Medulla oblongata (tissue), 1 donor: ENCODE measurements at regions not wholly inside any gene's neighbourhood (a gene's known extent, or its start where the extent isn't known, plus 50 kb on each side); places are given as distances from the start of the nearest gene placed in this dataset.

ENCODE experiments used
- DNase-seq: peaks from one replicate; pipeline ENCODE4 v3.0.0-alpha.2; 2015; ENCODE audit errors: extremely low spot score

GRCh38 chr5:120228262-120229031, 235.7 kb upstream of the PRR16 start:
- DNase-seq = no peak

GRCh38 chr5:120229036-120229435, 235.1 kb upstream of the PRR16 start:
- no peak for DNase-seq

GRCh38 chr5:120231563-120231962, 232.5 kb upstream of the PRR16 start:
- DNase-seq = no peak

GRCh38 chr5:120236360-120236759, 227.7 kb upstream of the PRR16 start:
- no peak for DNase-seq

- DNase-seq = no peak
Observed at GRCh38 chr5:120239086-120239485, 225.0 kb upstream of the PRR16 start.

- no peak for DNase-seq
Observed at GRCh38 chr5:120240706-120241105, 223.4 kb upstream of the PRR16 start.

- DNase-seq = no peak
Observed at GRCh38 chr5:120241400-120241799, 222.7 kb upstream of the PRR16 start.

GRCh38 chr5:120251898-120252297, 212.2 kb upstream of the PRR16 start:
- no peak for DNase-seq

- DNase-seq = no peak
Observed at GRCh38 chr5:120252839-120253238, 211.3 kb upstream of the PRR16 start.

- DNase-seq = no peak
Observed at GRCh38 chr5:120254385-120254784, 209.7 kb upstream of the PRR16 start.

GRCh38 chr5:120255214-120255613, 208.9 kb upstream of the PRR16 start:
- no peak for DNase-seq

- DNase-seq = no peak
Observed at GRCh38 chr5:120256376-120256775, 207.7 kb upstream of the PRR16 start.

- no peak for DNase-seq
Observed at GRCh38 chr5:120257358-120257971, 206.6 kb upstream of the PRR16 start.

- DNase-seq = peak; percentile 63
Observed at GRCh38 chr5:120258123-120258522, 206.0 kb upstream of the PRR16 start.

GRCh38 chr5:120260651-120261050, 203.4 kb upstream of the PRR16 start:
- DNase-seq = no peak

GRCh38 chr5:120270498-120270897, 193.6 kb upstream of the PRR16 start:
- DNase-seq = no peak

GRCh38 chr5:120293796-120294195, 170.3 kb upstream of the PRR16 start:
- DNase-seq = no peak

GRCh38 chr5:120297616-120298015, 166.5 kb upstream of the PRR16 start:
- DNase-seq = no peak

GRCh38 chr5:120298981-120299380, 165.1 kb upstream of the PRR16 start:
- no peak for DNase-seq

GRCh38 chr5:120304663-120305062, 159.4 kb upstream of the PRR16 start:
- DNase-seq = no peak

GRCh38 chr5:120306303-120306702, 157.8 kb upstream of the PRR16 start:
- no peak for DNase-seq

GRCh38 chr5:120314191-120314590, 149.9 kb upstream of the PRR16 start:
- no peak for DNase-seq

- no peak for DNase-seq
Observed at GRCh38 chr5:120320626-120321025, 143.5 kb upstream of the PRR16 start.

GRCh38 chr5:120326651-120327050, 137.4 kb upstream of the PRR16 start:
- DNase-seq = no peak
